Smooth muscle cell (in vitro differentiated cells): ENCODE measurements at regions not wholly inside any gene's neighbourhood (a gene's known extent, or its start where the extent isn't known, plus 50 kb on each side); places are given as distances from the start of the nearest gene placed in this dataset.

Experiments used
- DNase-seq: peaks from one replicate; lab custom pipeline; 2025; ENCODE audit not compliant: unreplicated experiment; lab: John Stamatoyannopoulos, UW
- H2AFZ ChIP-seq: fragments of 200-600 bp; sonication (generic); 2 replicates; pipeline ENCODE4 v1.6.0; 2016; ENCODE audit warnings: antibody characterized with exemption, low read depth, mild to moderate bottlenecking
- H3F3A ChIP-seq: fragments of 200-600 bp; sonication (generic); 2 replicates; pipeline ENCODE4 v1.6.0; 2017; ENCODE audit warnings: antibody characterized with exemption, low read depth
- H3K27ac ChIP-seq: fragments of 200-600 bp; sonication (generic); 2 replicates; pipeline ENCODE4 v1.5.1; 2016; ENCODE audit warnings: low read depth, mild to moderate bottlenecking
- H3K27me3 ChIP-seq: fragments of 200-600 bp; sonication (generic); 2 replicates; pipeline ENCODE4 v1.6.1; 2016; ENCODE audit warnings: low read depth, mild to moderate bottlenecking
- H3K36me3 ChIP-seq: fragments of 200-600 bp; sonication (generic); 2 replicates; pipeline ENCODE4 v1.5.1; 2016; ENCODE audit warnings: low read depth
- H3K4me1 ChIP-seq: fragments of 200-600 bp; sonication (generic); 2 replicates; pipeline ENCODE4 v1.5.1; 2016; ENCODE audit warnings: low read depth
- H3K4me2 ChIP-seq: fragments of 200-600 bp; sonication (generic); 2 replicates; pipeline ENCODE4 v1.6.0; 2016; ENCODE audit warnings: mild to moderate bottlenecking
- H3K4me3 ChIP-seq: fragments of 200-600 bp; sonication (generic); 2 replicates; pipeline ENCODE4 v1.5.1; 2016; ENCODE audit warnings: mild to moderate bottlenecking
- H3K79me2 ChIP-seq: fragments of 200-600 bp; sonication (generic); 2 replicates; pipeline ENCODE4 v1.6.0; 2016; ENCODE audit warnings: low read depth, mild to moderate bottlenecking
- H3K9ac ChIP-seq: fragments of 200-600 bp; sonication (generic); 2 replicates; pipeline ENCODE4 v1.6.0; 2016; ENCODE audit warnings: low read depth
- H3K9me3 ChIP-seq: fragments of 200-600 bp; sonication (generic); replicated peaks from 2 replicates; pipeline ENCODE4 v1.5.1; 2016; ENCODE audit warnings: low read depth
- H4K20me1 ChIP-seq: fragments of 200-600 bp; sonication (generic); 2 replicates; pipeline ENCODE4 v1.6.0; 2016; ENCODE audit warnings: low read depth
- WGBS: methylation state at CpG from one replicate; pipeline ENCODE4 v1.1.7; 2016; ENCODE audit warnings: low lambda C conversion rate; 5-methylcytosine and 5-hydroxymethylcytosine counted together
- TF ChIP-seq, protein P1 (sequence below): fragments of 200-600 bp; sonication (generic); IDR thresholded peaks from 2 replicates; pipeline ENCODE4 v1.5.1; 2017; ENCODE audit warnings: borderline replicate concordance, mild to moderate bottlenecking, antibody characterized with exemption; ENCODE audit not compliant: insufficient read depth, poor library complexity, severe bottlenecking

GRCh38 chr18:1495387-1495786, 590.7 kb downstream of the ADCYAP1 start:
- H3K9me3 ChIP-seq, result no peaks in the 10 kb centered on the region
- no peaks in the 10 kb centered on the region for H3K79me2 ChIP-seq
- no peak overlapping the region for H3K27ac ChIP-seq
- no peaks in the 10 kb centered on the region for H3F3A ChIP-seq
- H3K4me1 ChIP-seq, result no peaks in the 10 kb centered on the region
- no peak for DNase-seq
- no peaks in the 10 kb centered on the region for H4K20me1 ChIP-seq
- H3K4me3 ChIP-seq, result no peak overlapping the region
- no peak overlapping the region for H2AFZ ChIP-seq
- H3K27me3 ChIP-seq, result no peaks in the 10 kb centered on the region
- H3K36me3 ChIP-seq, result no peaks in the 10 kb centered on the region
- no peak overlapping the region for H3K9ac ChIP-seq
- TF ChIP-seq, protein P1, sequence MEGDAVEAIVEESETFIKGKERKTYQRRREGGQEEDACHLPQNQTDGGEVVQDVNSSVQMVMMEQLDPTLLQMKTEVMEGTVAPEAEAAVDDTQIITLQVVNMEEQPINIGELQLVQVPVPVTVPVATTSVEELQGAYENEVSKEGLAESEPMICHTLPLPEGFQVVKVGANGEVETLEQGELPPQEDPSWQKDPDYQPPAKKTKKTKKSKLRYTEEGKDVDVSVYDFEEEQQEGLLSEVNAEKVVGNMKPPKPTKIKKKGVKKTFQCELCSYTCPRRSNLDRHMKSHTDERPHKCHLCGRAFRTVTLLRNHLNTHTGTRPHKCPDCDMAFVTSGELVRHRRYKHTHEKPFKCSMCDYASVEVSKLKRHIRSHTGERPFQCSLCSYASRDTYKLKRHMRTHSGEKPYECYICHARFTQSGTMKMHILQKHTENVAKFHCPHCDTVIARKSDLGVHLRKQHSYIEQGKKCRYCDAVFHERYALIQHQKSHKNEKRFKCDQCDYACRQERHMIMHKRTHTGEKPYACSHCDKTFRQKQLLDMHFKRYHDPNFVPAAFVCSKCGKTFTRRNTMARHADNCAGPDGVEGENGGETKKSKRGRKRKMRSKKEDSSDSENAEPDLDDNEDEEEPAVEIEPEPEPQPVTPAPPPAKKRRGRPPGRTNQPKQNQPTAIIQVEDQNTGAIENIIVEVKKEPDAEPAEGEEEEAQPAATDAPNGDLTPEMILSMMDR, result no peak
- 91% methylated on average over 2 of the region's 2 CpGs for WGBS
- H3K4me2 ChIP-seq, result no peak overlapping the region

DNA sequence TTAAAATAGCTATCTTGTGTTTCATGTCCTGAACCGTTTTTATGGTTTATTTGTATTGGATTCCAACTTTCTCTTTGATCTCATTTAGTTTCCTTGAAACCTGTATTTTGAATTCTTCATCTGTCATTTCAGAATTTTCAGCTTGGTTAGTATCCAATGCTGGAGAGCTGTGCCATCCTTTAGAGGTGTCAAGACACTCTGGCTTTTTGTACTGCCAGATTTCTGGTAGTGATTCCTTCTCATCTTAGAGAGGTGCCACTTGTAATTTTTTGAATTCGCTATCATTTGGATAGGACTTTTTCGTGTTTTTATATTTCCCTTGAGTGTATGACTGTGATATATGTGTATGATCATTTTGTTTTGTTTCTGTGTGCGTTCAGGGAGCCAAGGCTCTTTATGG, 591.4 kb downstream of the ADCYAP1 start:
- TF ChIP-seq, protein P1, result no peak
- H3K79me2 ChIP-seq, result no peaks in the 10 kb centered on the region
- no peaks in the 10 kb centered on the region for H3K4me1 ChIP-seq
- H3K36me3 ChIP-seq, result no peaks in the 10 kb centered on the region
- no peak overlapping the region for H2AFZ ChIP-seq
- no peak for DNase-seq
- H3K9me3 ChIP-seq, result no peaks in the 10 kb centered on the region
- WGBS, result 84% methylated on average over 4 of the region's 4 CpGs
- H3K27ac ChIP-seq, result no peak overlapping the region
- H3K9ac ChIP-seq, result no peak overlapping the region
- H3F3A ChIP-seq, result no peaks in the 10 kb centered on the region
- no peaks in the 10 kb centered on the region for H3K27me3 ChIP-seq
- H3K4me2 ChIP-seq, result no peak overlapping the region
- H3K4me3 ChIP-seq, result no peak overlapping the region
- H4K20me1 ChIP-seq, result no peaks in the 10 kb centered on the region

- no peaks in the 10 kb centered on the region for H3K79me2 ChIP-seq
- no peak overlapping the region for H3K4me3 ChIP-seq
- no peaks in the 10 kb centered on the region for H3F3A ChIP-seq
- H3K27me3 ChIP-seq, result no peaks in the 10 kb centered on the region
- no peaks in the 10 kb centered on the region for H4K20me1 ChIP-seq
- no peaks in the 10 kb centered on the region for H3K36me3 ChIP-seq
- DNase-seq, result no peak
- no peak overlapping the region for H2AFZ ChIP-seq
- no peak overlapping the region for H3K9ac ChIP-seq
- H3K4me1 ChIP-seq, result no peaks in the 10 kb centered on the region
- no peak overlapping the region for H3K27ac ChIP-seq
- TF ChIP-seq, protein P1, result no peak
- no peaks in the 10 kb centered on the region for H3K9me3 ChIP-seq
- no peak overlapping the region for H3K4me2 ChIP-seq
- 52% methylated on average over 1 of the region's 1 CpG for WGBS
Observed at GRCh38 chr18:1498216-1498615, 593.5 kb downstream of the ADCYAP1 start.

GRCh38 chr18:1499265-1499664, 594.6 kb downstream of the ADCYAP1 start:
- Histone ChIP-seq H3K9me3 (no peaks in the 10 kb centered on the region), H3K79me2 (no peaks in the 10 kb centered on the region), H2AFZ (no peak overlapping the region), H3F3A (no peaks in the 10 kb centered on the region), H3K27ac (no peak overlapping the region), H3K4me2 (no peak overlapping the region), H3K36me3 (no peaks in the 10 kb centered on the region), H4K20me1 (no peaks in the 10 kb centered on the region), H3K4me1 (no peaks in the 10 kb centered on the region), H3K27me3 (no peaks in the 10 kb centered on the region), H3K4me3 (no peak overlapping the region), H3K9ac (no peak overlapping the region)
- DNase-seq, result no peak
- TF ChIP-seq, protein P1, result peak; percentile 6
